22Rv1 (cell line): ENCODE measurements at regions not wholly inside any gene's neighbourhood (a gene's known extent, or its start where the extent isn't known, plus 50 kb on each side); places are given as distances from the start of the nearest gene placed in this dataset.

ENCODE experiments used
- H3K27ac ChIP-seq: fragments of 450-650 bp; 2 replicates; pipeline ENCODE4 v1.5.1; 2017
- CTCF ChIP-seq: fragments of 450-650 bp; IDR thresholded peaks from 2 replicates; pipeline ENCODE4 v1.5.1; 2017; ENCODE audit warnings: mild to moderate bottlenecking
- ZFX ChIP-seq: fragments of 450-650 bp; IDR thresholded peaks from 2 replicates; pipeline ENCODE4 v1.6.1; 2017; ENCODE audit warnings: antibody characterized with exemption, borderline replicate concordance

DNA sequence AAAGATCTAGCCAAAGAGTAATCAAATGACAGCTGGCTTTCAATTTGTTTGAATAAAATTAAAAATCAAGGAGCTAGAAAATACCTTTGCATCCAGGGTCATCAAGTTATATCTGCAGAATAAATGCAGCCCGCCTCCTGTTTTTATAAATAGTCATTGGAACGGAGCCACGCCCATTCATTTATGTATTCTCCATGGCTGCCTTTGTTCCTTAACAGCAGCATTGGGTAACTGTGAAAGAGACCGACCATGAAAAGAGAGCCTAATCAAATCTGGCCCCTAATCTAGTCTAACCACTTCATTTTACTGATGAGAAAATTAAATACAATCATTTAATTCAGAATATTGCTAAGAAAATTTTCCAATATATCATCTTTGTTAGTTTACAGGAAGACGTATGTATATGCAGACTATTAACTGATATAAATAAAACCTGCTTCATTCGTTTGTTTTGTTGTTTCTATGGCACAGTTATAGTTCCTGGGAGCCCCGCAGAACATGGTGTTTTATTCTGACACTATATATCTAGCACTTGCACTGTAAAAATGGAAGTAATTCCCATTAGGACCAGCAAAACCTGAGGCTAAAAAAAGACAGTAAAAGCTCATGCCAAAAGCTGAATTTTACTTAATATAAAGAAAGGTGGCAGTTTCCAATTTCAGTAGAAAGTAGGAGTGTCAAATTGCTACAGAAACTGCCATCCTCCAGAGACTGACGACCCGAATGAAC is 111.8 kb upstream of the PALMD start:
- no peak for TF ChIP-seq ZFX
- TF ChIP-seq CTCF: no peak
- no peak overlapping the region for H3K27ac ChIP-seq

GRCh38 chr1:99534638-99534930 is 111.3 kb upstream of the PALMD start:
- TF ChIP-seq CTCF: no peak
- no peak overlapping the region for H3K27ac ChIP-seq

GRCh38 chr1:99535470-99536164 is 110.3 kb upstream of the PALMD start:
- TF ChIP-seq CTCF (no peak), ZFX (no peak)
- no peak overlapping the region for H3K27ac ChIP-seq

- H3K27ac ChIP-seq: no peak overlapping the region
- TF ChIP-seq ZFX (no peak), CTCF (no peak)
These were observed 107.9 kb upstream of the PALMD start for GRCh38 chr1:99537886-99538617.

DNA sequence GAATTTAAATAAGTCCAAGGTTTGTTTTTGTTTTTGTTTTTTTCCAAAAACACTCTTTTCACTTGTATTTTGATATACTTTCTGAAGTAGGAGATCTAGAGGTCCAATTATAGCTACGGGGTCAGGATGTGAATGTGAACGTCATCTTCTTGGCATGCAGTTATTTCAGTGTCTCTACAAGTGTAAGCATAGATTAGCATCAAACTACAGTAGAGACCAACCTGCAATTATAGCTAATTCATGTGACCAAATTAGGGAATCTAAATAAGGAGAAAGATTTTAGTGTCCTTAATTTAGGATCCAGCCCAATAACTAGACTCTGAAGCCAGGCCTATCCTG is 107.3 kb upstream of the PALMD start:
- H3K27ac ChIP-seq: no peak overlapping the region
- TF ChIP-seq ZFX: no peak
- no peak for TF ChIP-seq CTCF

DNA sequence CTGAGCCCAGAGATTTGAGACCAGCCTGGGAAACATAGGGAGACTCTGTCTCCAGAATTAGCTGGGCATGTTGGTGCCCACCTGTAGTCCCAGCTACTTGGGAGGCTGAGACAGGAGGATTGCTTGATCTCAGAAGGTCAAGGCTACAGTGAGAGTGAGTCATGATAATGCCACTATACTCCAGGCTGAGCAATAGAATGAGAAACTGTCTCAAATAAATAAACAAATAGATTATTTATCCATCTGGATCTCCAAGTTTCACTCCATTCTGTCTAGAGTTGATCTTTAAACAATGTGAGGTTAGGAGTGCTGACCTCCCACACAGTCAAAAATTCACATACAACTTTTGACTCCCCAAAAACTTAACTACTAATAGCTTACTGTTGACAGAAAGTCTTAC is 106.8 kb upstream of the PALMD start:
- no peak overlapping the region for H3K27ac ChIP-seq
- TF ChIP-seq ZFX (no peak), CTCF (no peak)

DNA sequence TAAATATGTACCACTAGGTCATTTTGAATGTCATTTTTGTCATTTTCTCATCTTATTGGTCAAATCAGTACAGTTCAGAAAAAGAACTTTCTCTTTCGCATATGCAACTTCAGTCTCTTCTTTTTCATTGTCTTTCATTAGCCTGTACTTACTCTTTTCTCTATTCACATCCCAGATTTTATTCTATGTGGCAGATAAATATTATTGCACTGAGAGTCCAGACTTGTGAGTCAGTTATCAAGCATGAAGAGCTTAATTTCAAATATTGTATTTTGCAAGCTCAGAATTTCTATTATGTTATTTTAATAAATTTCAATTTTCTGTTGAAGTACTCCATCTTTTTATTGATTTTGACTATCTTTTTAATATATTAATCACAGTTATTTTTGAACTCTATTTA is 105.2 kb upstream of the PALMD start:
- no peak overlapping the region for H3K27ac ChIP-seq
- TF ChIP-seq CTCF (no peak), ZFX (no peak)
